HUES48 (cell line): ENCODE measurements at regions not wholly inside any gene's neighbourhood (a gene's known extent, or its start where the extent isn't known, plus 50 kb on each side); places are given as distances from the start of the nearest gene placed in this dataset.
A peak's percentile ranks its signal among the peaks of the same experiment; 100 is the strongest.

Source experiments
- H3K27ac ChIP-seq: one replicate; pipeline ENCODE4 v1.7.0; 2013; ENCODE audit warnings: low read depth, low read length, inconsistent platforms
- H3K27me3 ChIP-seq: 2 replicates; pipeline ENCODE4 v1.6.1; 2013; ENCODE audit warnings: mild to moderate bottlenecking, low read length; ENCODE audit not compliant: control insufficient read depth, insufficient read depth
- H3K36me3 ChIP-seq: 2 replicates; pipeline ENCODE4 v1.6.1; 2013; ENCODE audit warnings: low read length; ENCODE audit not compliant: control insufficient read depth, insufficient read depth
- H3K4me1 ChIP-seq: 2 replicates; pipeline ENCODE4 v1.6.1; 2013; ENCODE audit warnings: mild to moderate bottlenecking, low read length; ENCODE audit not compliant: control insufficient read depth, insufficient read depth
- H3K4me3 ChIP-seq: 2 replicates; pipeline ENCODE4 v1.5.1; 2013; ENCODE audit warnings: mild to moderate bottlenecking, low read depth, low read length
- H3K9ac ChIP-seq: 2 replicates; pipeline ENCODE4 v1.6.1; 2013; ENCODE audit warnings: mild to moderate bottlenecking, low read depth, low read length, moderate library complexity
- H3K9me3 ChIP-seq: 2 replicates; pipeline ENCODE4 v1.6.1; 2013; ENCODE audit warnings: low read length; ENCODE audit not compliant: control insufficient read depth, insufficient read depth

DNA sequence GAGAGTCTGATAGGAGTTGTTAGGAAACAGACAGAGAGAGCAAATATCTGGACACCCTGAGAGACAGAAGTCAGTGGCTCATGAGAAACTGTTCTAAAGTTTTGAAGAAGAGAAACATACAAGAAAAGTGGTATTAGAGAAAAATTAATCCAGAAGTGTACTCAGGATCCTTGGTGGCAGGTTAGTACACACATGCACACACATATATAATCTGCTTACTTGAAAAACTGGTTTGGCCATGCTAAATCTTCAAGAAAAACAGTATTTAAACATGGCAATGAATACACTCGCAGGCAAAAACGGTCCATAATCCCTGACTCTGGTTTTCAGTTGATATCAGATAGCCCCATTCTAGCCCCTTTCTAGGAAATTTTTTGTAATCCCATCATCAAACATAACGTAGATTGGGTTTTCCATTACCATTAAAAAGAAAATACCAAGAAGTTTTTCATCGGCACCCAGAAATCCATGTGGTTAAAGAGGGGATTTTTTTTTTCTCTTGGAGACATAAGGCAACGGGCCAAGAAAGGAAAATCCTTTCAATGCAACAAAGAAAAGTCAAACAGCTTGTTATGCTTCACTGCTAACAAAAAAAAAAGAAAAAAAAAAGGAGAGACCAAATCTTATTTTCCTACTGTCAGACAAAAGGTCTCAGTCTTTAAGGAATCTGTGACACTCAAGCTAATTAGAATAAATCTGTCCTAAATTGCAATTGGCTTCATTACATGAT, 178.0 kb upstream of the MIR17HG start:
- no peaks in the 10 kb centered on the region for H3K36me3 ChIP-seq
- no peak overlapping the region for H3K9ac ChIP-seq
- H3K4me3 ChIP-seq: no peak overlapping the region
- no peaks in the 10 kb centered on the region for H3K9me3 ChIP-seq
- no peak overlapping the region for H3K27ac ChIP-seq
- H3K27me3 ChIP-seq: peaks cover 6% of the 10 kb centered on the region
- H3K4me1 ChIP-seq: peaks cover 6% of the 10 kb centered on the region

DNA sequence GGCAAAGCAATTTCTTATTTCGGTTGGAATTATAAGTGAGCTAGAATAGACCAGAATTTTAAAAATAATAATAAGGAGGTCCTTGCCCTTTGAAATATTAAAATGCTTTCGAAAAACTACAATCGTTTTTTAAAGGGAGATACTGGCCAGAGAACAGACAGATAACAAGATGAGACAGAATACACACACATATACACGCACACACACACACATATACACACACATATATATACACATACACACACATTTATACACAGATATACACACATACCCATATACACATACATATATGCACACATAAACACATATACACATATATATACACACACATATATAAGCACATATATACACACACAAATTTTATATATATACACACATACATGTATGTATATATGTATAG, 175.3 kb upstream of the MIR17HG start:
- Histone ChIP-seq H3K4me3 (no peak overlapping the region), H3K27ac (no peak overlapping the region), H3K9me3 (no peaks in the 10 kb centered on the region), H3K9ac (no peak overlapping the region), H3K4me1 (peaks cover 4% of the 10 kb centered on the region; the same call in 1 of the 2 replicates), H3K27me3 (peaks cover 18% of the 10 kb centered on the region), H3K36me3 (no peaks in the 10 kb centered on the region)

- no peak overlapping the region for H3K27ac ChIP-seq
- peak overlapping the region; percentile 47; the same call in 1 of the 2 replicates for H3K9ac ChIP-seq
- H3K4me3 ChIP-seq: peak overlapping the region; percentile 68
- H3K9me3 ChIP-seq: no peaks in the 10 kb centered on the region
- H3K27me3 ChIP-seq: peaks cover 18% of the 10 kb centered on the region
- H3K36me3 ChIP-seq: no peaks in the 10 kb centered on the region
- H3K4me1 ChIP-seq: peaks cover 4% of the 10 kb centered on the region; the same call in 1 of the 2 replicates
Measured at GRCh38 chr13:91174886-91175501, 172.5 kb upstream of the MIR17HG start.

DNA sequence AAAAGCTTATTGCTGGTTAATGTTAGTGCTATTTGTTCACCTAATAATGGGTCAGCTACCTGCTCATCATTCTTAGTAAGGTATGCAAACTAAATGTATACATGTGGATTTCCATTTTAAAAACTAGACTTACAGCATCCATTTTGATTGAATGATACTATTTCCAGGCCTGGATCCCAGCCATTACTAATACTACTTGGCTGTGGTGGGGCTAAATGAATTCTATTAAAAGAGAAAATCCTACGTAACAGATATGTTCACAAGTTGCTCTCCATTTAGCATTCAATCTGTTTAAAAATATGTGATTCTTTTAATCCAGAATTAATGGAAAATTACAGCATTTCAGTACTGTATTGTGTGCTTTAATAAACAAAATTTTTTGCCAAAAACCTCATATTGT, 169.4 kb upstream of the MIR17HG start:
- peaks cover 18% of the 10 kb centered on the region for H3K27me3 ChIP-seq
- no peak overlapping the region for H3K9ac ChIP-seq
- no peaks in the 10 kb centered on the region for H3K9me3 ChIP-seq
- H3K27ac ChIP-seq: no peak overlapping the region
- H3K36me3 ChIP-seq: no peaks in the 10 kb centered on the region
- H3K4me1 ChIP-seq: peaks cover 4% of the 10 kb centered on the region; the same call in 1 of the 2 replicates
- H3K4me3 ChIP-seq: no peak overlapping the region

DNA sequence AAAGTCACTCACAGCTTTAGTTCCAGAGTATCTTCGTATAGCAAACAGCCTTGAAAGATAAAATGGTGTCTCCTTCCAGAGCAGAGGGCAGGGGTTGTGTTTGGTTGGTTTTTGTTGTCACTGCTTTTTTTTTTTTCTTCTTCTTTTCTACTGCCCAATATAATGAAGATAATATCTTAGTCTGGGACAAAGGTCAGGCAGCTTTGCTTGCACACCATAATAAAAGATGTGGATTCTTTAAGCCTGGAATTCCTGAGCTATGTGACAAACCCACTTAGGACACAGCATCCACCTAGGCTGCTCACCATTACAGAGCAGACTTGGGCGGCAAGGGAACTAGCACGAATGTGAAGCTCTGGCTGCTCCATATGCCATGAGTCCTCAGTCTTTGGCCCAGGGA, 165.6 kb upstream of the MIR17HG start:
- no peak overlapping the region for H3K27ac ChIP-seq
- H3K9me3 ChIP-seq: no peaks in the 10 kb centered on the region
- no peaks in the 10 kb centered on the region for H3K36me3 ChIP-seq
- no peak overlapping the region for H3K4me3 ChIP-seq
- H3K4me1 ChIP-seq: no peaks in the 10 kb centered on the region
- H3K9ac ChIP-seq: no peak overlapping the region
- no peaks in the 10 kb centered on the region for H3K27me3 ChIP-seq

- H3K27ac ChIP-seq: no peak overlapping the region
- no peaks in the 10 kb centered on the region for H3K4me1 ChIP-seq
- no peaks in the 10 kb centered on the region for H3K27me3 ChIP-seq
- no peaks in the 10 kb centered on the region for H3K36me3 ChIP-seq
- no peaks in the 10 kb centered on the region for H3K9me3 ChIP-seq
- H3K9ac ChIP-seq: no peak overlapping the region
- no peak overlapping the region for H3K4me3 ChIP-seq
Measured at GRCh38 chr13:91184244-91184926, 163.1 kb upstream of the MIR17HG start.

GRCh38 chr13:91185294-91185863, 162.1 kb upstream of the MIR17HG start:
- Histone ChIP-seq H3K36me3 (no peaks in the 10 kb centered on the region), H3K4me1 (no peaks in the 10 kb centered on the region), H3K27me3 (no peaks in the 10 kb centered on the region), H3K27ac (no peak overlapping the region), H3K9ac (no peak overlapping the region), H3K4me3 (no peak overlapping the region), H3K9me3 (no peaks in the 10 kb centered on the region)

- Histone ChIP-seq H3K4me3 (no peak overlapping the region), H3K9ac (no peak overlapping the region)
Measured at GRCh38 chr13:91187522-91187921, 160.0 kb upstream of the MIR17HG start.

DNA sequence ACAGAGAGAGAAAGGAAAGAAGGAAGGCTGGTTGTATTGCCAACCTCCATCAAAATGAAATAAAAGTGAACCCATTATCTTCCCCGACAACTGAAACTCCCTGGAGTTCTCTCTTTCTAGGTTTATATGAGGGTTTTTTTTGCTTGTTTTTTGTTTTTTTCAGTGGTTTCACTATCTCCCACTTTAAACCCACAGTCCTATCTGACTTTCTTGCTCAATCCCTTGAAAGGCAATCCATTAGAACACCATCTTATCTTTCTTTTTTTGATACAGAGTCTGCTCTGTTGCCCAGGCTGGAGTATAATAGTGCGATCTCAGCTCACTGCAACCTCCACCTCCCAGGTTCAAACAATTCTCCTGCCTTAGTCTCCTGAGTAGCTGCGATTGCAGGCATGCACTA, 158.0 kb upstream of the MIR17HG start:
- Histone ChIP-seq H3K27me3 (no peaks in the 10 kb centered on the region), H3K27ac (no peak overlapping the region), H3K9ac (no peak overlapping the region), H3K4me3 (no peak overlapping the region), H3K9me3 (no peaks in the 10 kb centered on the region), H3K36me3 (no peaks in the 10 kb centered on the region), H3K4me1 (no peaks in the 10 kb centered on the region)

More at GRCh38 chr13:91187522-91187921, 160.0 kb upstream of the MIR17HG start:
- Histone ChIP-seq H3K27ac (no peak overlapping the region), H3K36me3 (no peaks in the 10 kb centered on the region), H3K4me1 (no peaks in the 10 kb centered on the region), H3K27me3 (no peaks in the 10 kb centered on the region), H3K9me3 (no peaks in the 10 kb centered on the region)

- no peak overlapping the region for H3K9ac ChIP-seq
- no peaks in the 10 kb centered on the region for H3K4me1 ChIP-seq
- H3K4me3 ChIP-seq: no peak overlapping the region
- H3K9me3 ChIP-seq: no peaks in the 10 kb centered on the region
- no peak overlapping the region for H3K27ac ChIP-seq
- H3K27me3 ChIP-seq: no peaks in the 10 kb centered on the region
- no peaks in the 10 kb centered on the region for H3K36me3 ChIP-seq
Measured at GRCh38 chr13:91193358-91193757, 154.1 kb upstream of the MIR17HG start.

GRCh38 chr13:91195789-91196188, 151.7 kb upstream of the MIR17HG start:
- Histone ChIP-seq H3K9me3 (no peaks in the 10 kb centered on the region), H3K27ac (no peak overlapping the region), H3K36me3 (no peaks in the 10 kb centered on the region), H3K9ac (no peak overlapping the region), H3K4me3 (no peak overlapping the region), H3K4me1 (no peaks in the 10 kb centered on the region), H3K27me3 (no peaks in the 10 kb centered on the region)
